ENCODE measurements at regions not wholly inside any gene's neighbourhood (a gene's known extent, or its start where the extent isn't known, plus 50 kb on each side); places are given as distances from the start of the nearest gene placed in this dataset.

- DNase-seq (ENCODE audit: low spot score): no peak
- TF ChIP-seq, protein P1, sequence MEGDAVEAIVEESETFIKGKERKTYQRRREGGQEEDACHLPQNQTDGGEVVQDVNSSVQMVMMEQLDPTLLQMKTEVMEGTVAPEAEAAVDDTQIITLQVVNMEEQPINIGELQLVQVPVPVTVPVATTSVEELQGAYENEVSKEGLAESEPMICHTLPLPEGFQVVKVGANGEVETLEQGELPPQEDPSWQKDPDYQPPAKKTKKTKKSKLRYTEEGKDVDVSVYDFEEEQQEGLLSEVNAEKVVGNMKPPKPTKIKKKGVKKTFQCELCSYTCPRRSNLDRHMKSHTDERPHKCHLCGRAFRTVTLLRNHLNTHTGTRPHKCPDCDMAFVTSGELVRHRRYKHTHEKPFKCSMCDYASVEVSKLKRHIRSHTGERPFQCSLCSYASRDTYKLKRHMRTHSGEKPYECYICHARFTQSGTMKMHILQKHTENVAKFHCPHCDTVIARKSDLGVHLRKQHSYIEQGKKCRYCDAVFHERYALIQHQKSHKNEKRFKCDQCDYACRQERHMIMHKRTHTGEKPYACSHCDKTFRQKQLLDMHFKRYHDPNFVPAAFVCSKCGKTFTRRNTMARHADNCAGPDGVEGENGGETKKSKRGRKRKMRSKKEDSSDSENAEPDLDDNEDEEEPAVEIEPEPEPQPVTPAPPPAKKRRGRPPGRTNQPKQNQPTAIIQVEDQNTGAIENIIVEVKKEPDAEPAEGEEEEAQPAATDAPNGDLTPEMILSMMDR (IDR thresholded peaks at IDR 0.05; ENCODE audit: extremely low read depth, missing control alignments): no peak
Observed at GRCh38 chr1:78232630-78233029, 186.9 kb downstream of the GIPC2 start.

- no peak for DNase-seq (ENCODE audit: low spot score)
Observed at GRCh38 chr1:78234496-78234895, 188.7 kb downstream of the GIPC2 start.

DNA sequence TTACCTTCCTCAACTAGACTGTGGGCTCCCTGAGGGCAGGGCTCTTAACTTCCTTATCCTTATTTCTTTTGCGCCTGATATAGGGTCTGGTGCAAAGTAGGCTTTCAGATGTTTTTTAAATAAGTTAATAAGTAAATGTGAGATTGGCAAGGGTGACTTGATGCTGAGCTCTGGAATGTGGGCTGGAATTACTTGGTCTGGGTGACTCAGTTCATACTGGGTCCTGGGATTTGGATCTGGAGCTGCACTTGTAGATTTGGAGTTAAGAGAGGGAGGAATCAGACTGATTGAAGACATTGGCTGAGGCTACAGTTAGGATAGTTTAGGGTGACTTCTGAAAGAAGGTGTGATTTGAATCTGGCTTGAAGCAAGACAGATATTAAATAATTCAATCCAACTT lies 190.9 kb downstream of the GIPC2 start:
- TF ChIP-seq, protein P1 (IDR thresholded peaks at IDR 0.05; ENCODE audit: extremely low read depth, missing control alignments): no peak
- no peak for DNase-seq (ENCODE audit: low spot score)

More at GRCh38 chr1:78234496-78234895, 188.7 kb downstream of the GIPC2 start:
- TF ChIP-seq, protein P1 (IDR thresholded peaks at IDR 0.05; ENCODE audit: extremely low read depth, missing control alignments): no peak

GRCh38 chr1:78237364-78237916 lies 191.7 kb downstream of the GIPC2 start:
- TF ChIP-seq, protein P1 (IDR thresholded peaks at IDR 0.05; ENCODE audit: extremely low read depth, missing control alignments): no peak
- no peak for DNase-seq (ENCODE audit: low spot score)

- no peak for DNase-seq (ENCODE audit: low spot score)
Observed at GRCh38 chr1:78240191-78240590, 194.4 kb downstream of the GIPC2 start.

DNA sequence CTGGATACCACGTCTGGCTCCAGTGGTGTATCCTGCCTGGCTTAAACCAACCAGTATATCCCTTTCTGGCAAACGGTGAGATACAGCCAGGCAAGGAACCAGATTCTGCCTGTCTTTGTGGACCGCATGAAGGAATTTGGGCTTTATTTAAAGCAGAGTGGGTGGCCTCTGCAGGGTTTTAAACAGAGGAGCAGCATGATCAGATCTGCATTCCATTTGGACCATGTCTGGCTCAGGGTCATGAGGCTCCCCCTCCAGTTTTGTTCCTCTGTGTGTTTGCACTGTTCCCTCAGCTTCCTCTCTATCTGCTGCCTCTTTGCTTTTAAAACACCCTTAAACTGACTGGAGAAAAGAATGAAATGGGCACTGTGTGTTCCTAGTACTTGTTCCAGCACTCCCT lies 195.0 kb downstream of the GIPC2 start:
- DNase-seq (ENCODE audit: low spot score): no peak
- TF ChIP-seq, protein P1 (IDR thresholded peaks at IDR 0.05; ENCODE audit: extremely low read depth, missing control alignments): no peak

More at GRCh38 chr1:78240191-78240590, 194.4 kb downstream of the GIPC2 start:
- TF ChIP-seq, protein P1 (IDR thresholded peaks at IDR 0.05; ENCODE audit: extremely low read depth, missing control alignments): no peak

GRCh38 chr1:78247079-78247478 lies 201.3 kb downstream of the GIPC2 start:
- TF ChIP-seq, protein P1 (IDR thresholded peaks at IDR 0.05; ENCODE audit: extremely low read depth, missing control alignments): no peak
- DNase-seq (ENCODE audit: low spot score): no peak
